Right cardiac atrium (tissue), 5 donors: ENCODE measurements at regions not wholly inside any gene's neighbourhood (a gene's known extent, or its start where the extent isn't known, plus 50 kb on each side); places are given as distances from the start of the nearest gene placed in this dataset.

Experiments used
- ATAC-seq, 2 donors: fragments of 200-7000 bp; cut with Tn5 transposase; one replicate each; pipeline versions ENCODE4 v1.8.0 to v1.9.1; 2020; ENCODE audit warnings: moderate library complexity in 2 of 2, mild to moderate bottlenecking in 1 of 2
- DNase-seq, 3 donors: peaks; one replicate each; pipeline ENCODE4 v3.0.0-alpha.2; 2020
- H3K27ac ChIP-seq: one replicate; pipeline ENCODE4 v1.5.1; 2013; ENCODE audit warnings: mild to moderate bottlenecking, low read length, control low read depth, moderate library complexity
- H3K27me3 ChIP-seq: one replicate; pipeline ENCODE4 v1.6.1; 2013; ENCODE audit not compliant: control insufficient read depth, insufficient read depth
- H3K4me1 ChIP-seq: one replicate; pipeline ENCODE4 v1.6.1; 2013; ENCODE audit warnings: low read length; ENCODE audit not compliant: control insufficient read depth, insufficient read depth
- H3K4me3 ChIP-seq: one replicate; pipeline ENCODE4 v1.5.1; 2013; ENCODE audit warnings: low read length, control low read depth
- H3K9me3 ChIP-seq: one replicate; pipeline ENCODE4 v1.6.1; 2013; ENCODE audit warnings: low read length; ENCODE audit not compliant: control insufficient read depth
- whole genome bisulfite sequencing: extraction: QIAGEN DNeasy Blood & Tissue Kit; methylation state at CpG from one replicate; pipeline ENCODE4 v1.1.7; 2013; 5-methylcytosine and 5-hydroxymethylcytosine counted together
- intact Hi-C, 4 donors: fragments of 100-400 bp; cut with DNase I; formaldehyde crosslinking; loops; one replicate each; pipeline versions ENCODE4 v1.11.0 to v1.14.0; 2022 to 2023
- donor health status: healthy with polysubstance abuse.
- donor health status: DM: no; HTN: yes; CAD: no.
- donor health status: DM: no; HTN: no; CAD: no.
- donor health status: DM: no; HTN: yes; CAD: no; lungs with severe emphysema.
- donor health status: DM: yes; HTN: yes; CAD: no.

- no peak for DNase-seq
- Histone ChIP-seq H3K9me3 (no peaks in the 10 kb centered on the region), H3K4me3 (no peak overlapping the region), H3K27me3 (no peaks in the 10 kb centered on the region), H3K27ac (no peak overlapping the region), H3K4me1 (no peaks in the 10 kb centered on the region)
- WGBS: 85% methylated on average over 2 of the region's 2 CpGs
- no peak for ATAC-seq
- intact Hi-C loops: no loop called here
Observed at GRCh38 chr11:107136892-107137291, 118.6 kb upstream of the GUCY1A2 start.

GRCh38 chr11:107131756-107132155 lies 113.5 kb upstream of the GUCY1A2 start:
- no peaks in the 10 kb centered on the region for H3K27me3 ChIP-seq
- no peaks in the 10 kb centered on the region for H3K9me3 ChIP-seq
- WGBS: 78% methylated on average over 1 of the region's 1 CpG
- ATAC-seq (no peak), DNase-seq (no peak)
- H3K4me3 ChIP-seq: no peak overlapping the region
- no peaks in the 10 kb centered on the region for H3K4me1 ChIP-seq
- H3K27ac ChIP-seq: no peak overlapping the region
- intact Hi-C loops: no loop called here

GRCh38 chr11:107123022-107123421 lies 104.7 kb upstream of the GUCY1A2 start:
- Histone ChIP-seq H3K27me3 (no peaks in the 10 kb centered on the region), H3K27ac (no peak overlapping the region), H3K4me1 (no peaks in the 10 kb centered on the region), H3K4me3 (no peak overlapping the region), H3K9me3 (no peaks in the 10 kb centered on the region)
- intact Hi-C loops: no loop called here
- ATAC-seq (no peak), DNase-seq (no peak)
- WGBS: 75% methylated on average over 1 of the region's 1 CpG

GRCh38 chr11:107118025-107118720 lies 99.9 kb upstream of the GUCY1A2 start:
- ATAC-seq (no peak), DNase-seq (no peak)
- no peak overlapping the region for H3K4me3 ChIP-seq
- H3K27me3 ChIP-seq: no peaks in the 10 kb centered on the region
- intact Hi-C loops: no loop called here
- H3K4me1 ChIP-seq: no peaks in the 10 kb centered on the region
- H3K27ac ChIP-seq: no peak overlapping the region
- H3K9me3 ChIP-seq: no peaks in the 10 kb centered on the region

GRCh38 chr11:107116358-107116757 lies 98.1 kb upstream of the GUCY1A2 start:
- 26% methylated on average over 2 of the region's 2 CpGs for WGBS
- no peak overlapping the region for H3K27ac ChIP-seq
- no peak overlapping the region for H3K4me3 ChIP-seq
- H3K9me3 ChIP-seq: no peaks in the 10 kb centered on the region
- no peak for DNase-seq
- no peak for ATAC-seq
- intact Hi-C loops: no loop called here
- H3K4me1 ChIP-seq: no peaks in the 10 kb centered on the region
- H3K27me3 ChIP-seq: no peaks in the 10 kb centered on the region

- 76% methylated on average over 9 of the region's 9 CpGs for WGBS
Observed at GRCh38 chr11:107102692-107103477, 84.6 kb upstream of the GUCY1A2 start.

GRCh38 chr11:107092667-107093066 lies 74.4 kb upstream of the GUCY1A2 start:
- H3K27ac ChIP-seq: no peak overlapping the region
- no peaks in the 10 kb centered on the region for H3K4me1 ChIP-seq
- no peaks in the 10 kb centered on the region for H3K27me3 ChIP-seq
- H3K9me3 ChIP-seq: no peaks in the 10 kb centered on the region
- ATAC-seq (no peak), DNase-seq (no peak)
- intact Hi-C loops: no loop called here
- WGBS: 78% methylated on average over 3 of the region's 3 CpGs
- H3K4me3 ChIP-seq: no peak overlapping the region

More at GRCh38 chr11:107102692-107103477, 84.6 kb upstream of the GUCY1A2 start:
- Histone ChIP-seq H3K4me3 (no peak overlapping the region), H3K27ac (no peak overlapping the region), H3K9me3 (no peaks in the 10 kb centered on the region), H3K4me1 (no peaks in the 10 kb centered on the region), H3K27me3 (no peaks in the 10 kb centered on the region)
- no peak for ATAC-seq
- peak in 1 of 3 donors; percentile 39 for DNase-seq
- intact Hi-C loops: no loop called here

GRCh38 chr11:107078375-107078774 lies 60.1 kb upstream of the GUCY1A2 start:
- ATAC-seq: no peak

GRCh38 chr11:107076832-107077231 lies 58.6 kb upstream of the GUCY1A2 start:
- Histone ChIP-seq H3K9me3 (no peaks in the 10 kb centered on the region), H3K27me3 (no peaks in the 10 kb centered on the region), H3K4me3 (no peak overlapping the region), H3K4me1 (no peaks in the 10 kb centered on the region), H3K27ac (no peak overlapping the region)
- intact Hi-C loops: no loop called here
- ATAC-seq (no peak), DNase-seq (no peak)
- WGBS: 28% methylated on average over 2 of the region's 2 CpGs

More at GRCh38 chr11:107078375-107078774, 60.1 kb upstream of the GUCY1A2 start:
- no peaks in the 10 kb centered on the region for H3K27me3 ChIP-seq
- H3K4me3 ChIP-seq: no peak overlapping the region
- WGBS: 56% methylated on average over 2 of the region's 2 CpGs
- no peak for DNase-seq
- H3K9me3 ChIP-seq: no peaks in the 10 kb centered on the region
- intact Hi-C loops: no loop called here
- H3K4me1 ChIP-seq: no peaks in the 10 kb centered on the region
- H3K27ac ChIP-seq: no peak overlapping the region

GRCh38 chr11:107071129-107071528 lies 52.9 kb upstream of the GUCY1A2 start:
- intact Hi-C loops: no loop called here
- Histone ChIP-seq H3K4me3 (no peak overlapping the region), H3K9me3 (no peaks in the 10 kb centered on the region), H3K27me3 (no peaks in the 10 kb centered on the region), H3K27ac (no peak overlapping the region), H3K4me1 (no peaks in the 10 kb centered on the region)
- DNase-seq (no peak), ATAC-seq (no peak)
